Activated T-helper 2 cell treated with anti-CD3 and anti-CD28 coated beads, Interferon-gamma antibody, Interleukin-2, Interleukin-4, amounts not matched to agents 10 μg/mL and 5 μg/mL and 100 μg/mL, durations not matched to agents 14 hours and 24 hours and 36 hours (primary cell): ENCODE measurements at regions not wholly inside any gene's neighbourhood (a gene's known extent, or its start where the extent isn't known, plus 50 kb on each side); places are given as distances from the start of the nearest gene placed in this dataset.

Experiments used
- DNase-seq: peaks from one replicate; pipeline ENCODE4 v3.0.0; 2021; ENCODE audit warnings: low spot score
- H3K27ac Mint-ChIP-seq: one replicate; pipeline ENCODE4 v1.8.0; 2021; ENCODE audit warnings: mixed read lengths
- H3K27me3 Mint-ChIP-seq: one replicate; pipeline ENCODE4 v1.8.0; 2021; ENCODE audit warnings: low read depth, mixed read lengths
- H3K36me3 Mint-ChIP-seq: one replicate; pipeline ENCODE4 v1.8.0; 2021; ENCODE audit warnings: low read depth, mixed read lengths
- H3K4me1 Mint-ChIP-seq: one replicate; pipeline ENCODE4 v1.8.0; 2021; ENCODE audit warnings: low read depth, mixed read lengths
- H3K4me3 Mint-ChIP-seq: one replicate; pipeline ENCODE4 v1.8.0; 2021; ENCODE audit warnings: low read depth, mild to moderate bottlenecking, moderate library complexity, mixed read lengths
- H3K9me3 Mint-ChIP-seq: one replicate; pipeline ENCODE4 v1.8.0; 2021; ENCODE audit warnings: mixed read lengths
- intact Hi-C: fragments of 100-400 bp; cut with micrococcal nuclease; formaldehyde crosslinking; loops from one replicate; pipeline ENCODE4 v1.15.1; 2023

DNA sequence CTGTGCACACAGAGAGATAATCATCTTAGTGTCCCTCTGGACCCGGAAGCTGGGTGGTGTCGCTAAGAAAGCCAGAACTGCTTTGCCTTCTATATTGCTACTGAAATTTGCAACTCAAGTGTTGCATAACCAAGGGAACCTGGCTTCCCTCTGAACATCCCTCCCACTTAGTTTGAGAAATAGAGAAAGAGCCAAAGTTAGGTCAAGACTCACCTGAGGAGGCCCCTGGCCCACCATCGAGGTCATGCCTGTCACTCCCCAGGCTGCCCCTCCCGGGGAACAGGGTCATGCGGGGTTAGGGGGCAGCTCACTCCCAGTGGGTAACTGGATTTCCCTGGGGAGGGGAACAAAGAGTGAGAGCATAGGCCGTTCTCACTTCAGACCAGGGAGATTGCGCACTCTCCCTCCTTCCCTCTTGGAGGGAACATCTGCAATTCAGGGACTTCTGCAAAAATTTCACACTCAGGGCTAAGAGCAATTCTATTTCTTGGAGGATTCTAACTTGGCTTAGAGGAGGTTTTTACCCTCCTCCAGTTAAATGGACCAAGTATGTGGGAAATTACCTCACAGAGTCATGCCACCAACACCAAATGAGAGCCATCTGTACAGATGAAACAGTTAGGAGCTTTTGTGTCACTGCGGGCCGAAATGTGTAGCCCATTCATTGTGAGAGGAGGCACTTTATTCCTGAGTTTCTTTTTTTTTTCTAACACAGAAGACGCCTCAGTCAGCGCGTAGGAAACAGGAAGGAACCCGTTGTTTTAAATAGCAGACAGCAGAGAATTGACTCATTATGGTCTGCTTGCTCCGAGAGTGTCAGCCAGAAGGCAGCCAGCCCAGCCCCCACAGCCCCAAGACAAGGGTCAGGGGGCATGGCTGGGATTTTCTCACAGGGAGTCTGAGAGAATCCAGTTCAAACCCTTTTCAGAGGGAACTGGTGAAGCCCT is 221.3 kb downstream of the ARHGAP12 start:
- Mint-ChIP-seq H3K27me3 (no peaks in the 10 kb centered on the region), H3K27ac (peak overlapping the region; percentile 88), H3K4me3 (peak overlapping the region; percentile 33), H3K9me3 (peaks cover 30% of the 10 kb centered on the region), H3K4me1 (peaks cover 26% of the 10 kb centered on the region), H3K36me3 (peaks cover 5% of the 10 kb centered on the region)
- peak; percentile 38 for DNase-seq
- intact Hi-C loops, result loop anchor here (1.0 to 5.0 kb wide), 3 partner anchors 38 to 1000 kb away; no protein-coding TSS in a partner anchor

DNA sequence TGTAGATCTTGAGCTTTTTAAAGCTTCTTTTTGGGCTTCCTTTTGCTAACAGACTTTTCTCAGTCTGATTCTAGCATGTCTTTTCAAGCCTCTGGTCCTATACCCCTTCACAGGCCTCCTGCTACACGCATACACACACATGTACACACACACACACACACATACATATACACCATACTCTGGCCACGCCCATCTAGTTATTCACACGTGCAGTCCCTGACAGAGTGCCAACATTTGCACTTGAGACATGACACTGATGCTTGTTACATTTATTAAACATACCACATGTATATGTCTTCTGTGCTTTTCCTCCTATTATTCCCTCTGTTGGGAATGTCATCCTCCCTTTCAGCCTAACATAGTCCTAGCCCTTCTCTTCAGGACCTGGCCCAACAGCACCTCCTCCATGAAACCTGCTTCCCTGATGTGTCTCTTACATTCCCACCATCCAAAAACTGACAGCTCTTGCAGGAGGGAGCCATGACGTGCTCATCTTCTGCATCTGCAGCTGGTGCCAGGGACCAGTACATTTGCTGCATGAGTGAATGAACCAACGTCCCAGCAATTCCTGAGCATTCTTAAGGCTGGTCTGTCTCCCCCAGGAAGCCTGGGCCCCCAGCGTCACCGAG is 222.1 kb downstream of the ARHGAP12 start:
- H3K27me3 Mint-ChIP-seq, result no peaks in the 10 kb centered on the region
- no peak overlapping the region for H3K4me3 Mint-ChIP-seq
- no peak for DNase-seq
- intact Hi-C loops, result loop anchor here (1.0 to 5.0 kb wide), 3 partner anchors 39 to 999 kb away; no protein-coding TSS in a partner anchor
- peaks cover 26% of the 10 kb centered on the region for H3K4me1 Mint-ChIP-seq
- H3K27ac Mint-ChIP-seq, result peak overlapping the region; percentile 88
- H3K36me3 Mint-ChIP-seq, result peaks cover 4% of the 10 kb centered on the region
- H3K9me3 Mint-ChIP-seq, result peaks cover 24% of the 10 kb centered on the region

DNA sequence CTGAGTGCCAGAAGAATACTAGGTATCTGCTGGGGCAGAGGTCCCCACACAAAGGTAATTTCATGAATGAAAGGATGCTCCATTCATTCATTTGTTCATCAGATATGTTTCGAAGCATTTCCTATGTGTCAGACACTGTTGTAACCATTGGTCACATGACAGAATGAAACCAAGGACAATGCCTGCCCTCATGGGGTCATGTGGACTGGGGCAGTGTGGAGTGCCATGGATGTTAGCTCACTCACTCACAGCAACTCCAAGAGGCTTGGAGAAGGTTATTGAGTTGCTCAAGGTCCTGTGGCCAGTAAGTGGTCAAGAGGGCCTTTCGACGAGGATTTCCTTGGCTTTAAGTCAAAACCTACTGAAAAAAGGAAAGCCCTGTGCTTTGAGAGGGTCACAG is 223.5 kb downstream of the ARHGAP12 start:
- intact Hi-C loops, result loop anchor here (5.0 kb wide), 1 partner anchor 998 kb away; no protein-coding TSS in a partner anchor
- Mint-ChIP-seq H3K27ac (no peak overlapping the region), H3K27me3 (no peaks in the 10 kb centered on the region), H3K4me1 (peaks cover 26% of the 10 kb centered on the region), H3K4me3 (no peak overlapping the region), H3K9me3 (peaks cover 12% of the 10 kb centered on the region), H3K36me3 (peaks cover 4% of the 10 kb centered on the region)
- DNase-seq, result no peak

DNA sequence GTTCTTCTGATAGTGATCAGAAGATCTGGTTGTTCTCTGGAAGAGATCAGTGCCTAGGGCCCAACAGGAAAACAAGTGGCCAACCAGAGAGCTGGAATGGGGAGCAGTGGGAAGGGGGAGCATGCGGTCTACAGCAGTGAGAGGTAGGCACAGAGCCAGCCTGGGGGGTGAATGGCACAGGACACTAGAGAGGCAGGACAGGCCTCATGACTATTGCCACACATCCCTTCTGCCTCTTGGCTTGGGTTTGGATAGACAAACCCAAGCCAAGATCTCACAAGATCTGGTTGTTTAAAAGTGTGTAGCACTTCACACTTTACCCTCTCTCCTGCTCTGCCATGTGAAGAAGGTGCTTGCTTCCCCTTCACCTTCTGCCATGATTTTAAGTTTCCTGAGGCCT is 224.4 kb downstream of the ARHGAP12 start:
- Mint-ChIP-seq H3K4me1 (peaks cover 26% of the 10 kb centered on the region), H3K4me3 (no peak overlapping the region), H3K9me3 (peaks cover 4% of the 10 kb centered on the region), H3K27me3 (no peaks in the 10 kb centered on the region), H3K36me3 (peaks cover 4% of the 10 kb centered on the region), H3K27ac (no peak overlapping the region)
- intact Hi-C loops, result no loop called here
- DNase-seq, result no peak

DNA sequence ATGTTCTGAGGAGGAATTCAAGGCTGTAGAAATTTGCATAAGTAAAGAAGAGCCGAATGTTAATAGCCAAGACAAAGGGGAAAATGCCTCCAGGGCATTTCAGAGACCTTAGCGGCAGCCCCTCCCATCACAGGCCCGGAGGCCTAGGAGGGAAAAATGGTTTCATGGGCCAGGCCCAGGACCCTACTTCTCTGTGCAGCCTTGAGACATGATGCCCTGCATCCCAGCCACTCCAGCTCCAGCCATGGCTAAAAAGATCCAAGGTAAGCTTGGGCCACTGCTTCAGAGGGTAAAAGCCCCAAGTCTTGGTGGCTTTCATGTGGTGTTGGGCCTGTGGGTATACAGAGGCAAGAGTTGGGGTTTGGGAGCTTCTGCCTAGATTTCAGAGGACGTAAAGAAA is 225.7 kb downstream of the ARHGAP12 start:
- intact Hi-C loops, result no loop called here
- no peaks in the 10 kb centered on the region for H3K9me3 Mint-ChIP-seq
- no peak for DNase-seq
- no peak overlapping the region for H3K4me3 Mint-ChIP-seq
- no peaks in the 10 kb centered on the region for H3K36me3 Mint-ChIP-seq
- H3K27ac Mint-ChIP-seq, result no peak overlapping the region
- H3K4me1 Mint-ChIP-seq, result peaks cover 19% of the 10 kb centered on the region
- no peaks in the 10 kb centered on the region for H3K27me3 Mint-ChIP-seq

DNA sequence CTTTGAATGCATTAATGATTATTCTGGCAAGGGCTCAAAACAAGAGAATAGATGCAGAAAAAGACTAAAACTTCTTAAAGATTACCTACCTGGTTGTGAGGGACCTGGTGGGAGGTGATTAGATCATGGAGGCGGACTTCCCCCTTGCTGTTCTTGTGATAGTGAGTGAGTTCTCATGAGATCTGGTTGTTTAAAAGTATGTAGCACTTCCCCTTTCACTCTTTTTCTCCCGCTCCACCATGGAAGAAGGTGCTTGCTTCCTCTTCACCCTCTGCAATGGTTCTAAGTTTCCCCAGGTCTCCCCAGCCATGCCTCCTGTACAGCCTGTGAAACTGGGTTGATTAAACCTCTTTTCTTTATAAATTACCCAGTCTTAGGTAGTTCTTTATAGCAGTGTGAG is 226.6 kb downstream of the ARHGAP12 start:
- H3K4me1 Mint-ChIP-seq, result peaks cover 9% of the 10 kb centered on the region
- H3K27me3 Mint-ChIP-seq, result no peaks in the 10 kb centered on the region
- no peak overlapping the region for H3K4me3 Mint-ChIP-seq
- intact Hi-C loops, result no loop called here
- no peak overlapping the region for H3K27ac Mint-ChIP-seq
- H3K36me3 Mint-ChIP-seq, result no peaks in the 10 kb centered on the region
- DNase-seq, result no peak
- H3K9me3 Mint-ChIP-seq, result no peaks in the 10 kb centered on the region

DNA sequence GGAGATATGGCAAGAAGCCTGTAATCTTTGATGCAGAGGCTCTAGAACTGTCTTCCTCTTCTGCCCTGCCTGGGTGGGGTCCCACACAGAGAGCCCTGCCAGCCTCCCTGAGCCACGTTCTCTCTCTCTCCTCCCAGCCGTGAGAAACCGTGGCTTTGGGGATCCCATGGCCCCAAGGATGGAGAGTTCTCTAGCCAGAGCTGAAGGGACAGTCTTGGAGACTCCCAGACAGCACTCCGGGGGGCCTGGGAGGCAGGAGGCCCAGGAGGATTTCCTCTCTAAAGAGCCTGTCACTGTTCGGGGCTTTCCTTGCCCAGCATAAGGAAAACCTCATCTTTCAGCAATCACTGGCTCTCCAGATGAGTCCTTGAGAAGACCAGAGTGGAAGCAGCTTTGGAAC is 227.1 kb downstream of the ARHGAP12 start:
- H3K27me3 Mint-ChIP-seq, result no peaks in the 10 kb centered on the region
- H3K27ac Mint-ChIP-seq, result no peak overlapping the region
- H3K9me3 Mint-ChIP-seq, result no peaks in the 10 kb centered on the region
- DNase-seq, result no peak
- intact Hi-C loops, result no loop called here
- H3K4me3 Mint-ChIP-seq, result no peak overlapping the region
- H3K36me3 Mint-ChIP-seq, result no peaks in the 10 kb centered on the region
- peaks cover 5% of the 10 kb centered on the region for H3K4me1 Mint-ChIP-seq

DNA sequence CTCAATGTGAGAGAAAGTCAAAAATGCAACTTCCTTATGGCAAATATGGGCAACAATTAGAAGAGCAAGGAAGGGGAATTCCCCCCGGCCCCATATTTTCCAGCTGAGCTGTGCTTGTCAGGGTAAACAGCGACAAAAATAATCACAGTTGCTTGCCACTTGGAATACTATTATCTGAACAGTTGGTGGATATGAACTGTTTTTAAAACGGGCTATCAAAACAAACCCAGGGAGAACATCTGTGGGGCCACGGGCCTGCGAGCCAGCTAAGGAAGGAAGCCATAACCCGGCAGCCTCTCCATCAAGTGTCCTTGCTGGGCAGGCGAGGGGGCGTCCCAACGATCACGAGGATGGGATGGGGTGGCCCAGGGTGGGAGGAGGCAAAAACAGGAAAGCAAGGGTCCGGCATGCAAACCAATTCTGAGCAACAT is 228.4 kb downstream of the ARHGAP12 start:
- no peaks in the 10 kb centered on the region for H3K9me3 Mint-ChIP-seq

DNA sequence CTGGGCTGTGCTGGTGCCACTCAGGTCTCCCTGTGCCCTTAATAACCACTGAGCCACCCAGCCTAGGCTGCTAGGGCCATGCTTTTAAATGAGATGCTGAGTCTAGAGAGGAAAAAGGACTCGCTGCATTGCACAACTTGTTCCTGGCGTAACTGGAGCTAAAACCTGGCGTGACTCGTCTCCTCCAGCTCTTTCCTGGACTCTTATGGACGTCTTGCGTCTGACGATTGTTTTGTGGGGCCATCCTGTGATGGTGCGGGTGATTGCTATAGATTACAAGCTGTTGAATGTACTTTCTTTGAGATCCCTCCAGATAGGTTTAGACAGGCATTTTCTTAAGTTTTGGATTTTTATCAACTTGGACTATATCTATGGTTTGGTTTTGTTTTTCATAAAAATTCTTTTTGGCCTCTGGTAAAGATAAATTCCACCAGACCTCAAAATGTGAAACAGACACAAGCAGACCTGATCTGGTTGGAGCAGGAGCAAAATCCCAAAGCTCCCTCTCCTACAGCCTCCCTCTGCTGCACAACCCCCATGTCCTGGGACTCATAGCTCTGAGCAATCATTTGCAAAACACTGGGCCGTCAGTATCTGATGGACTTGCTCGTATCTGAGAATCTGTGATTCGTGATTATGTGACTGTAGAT is 230.3 kb downstream of the ARHGAP12 start:
- H3K4me1 Mint-ChIP-seq, result no peaks in the 10 kb centered on the region

More for the DNA sequence above, 228.4 kb downstream of the ARHGAP12 start:
- H3K27ac Mint-ChIP-seq, result no peak overlapping the region
- H3K27me3 Mint-ChIP-seq, result no peaks in the 10 kb centered on the region
- no peaks in the 10 kb centered on the region for H3K36me3 Mint-ChIP-seq
- H3K4me1 Mint-ChIP-seq, result peaks cover 2% of the 10 kb centered on the region
- intact Hi-C loops, result no loop called here
- H3K4me3 Mint-ChIP-seq, result no peak overlapping the region
- no peak for DNase-seq

DNA sequence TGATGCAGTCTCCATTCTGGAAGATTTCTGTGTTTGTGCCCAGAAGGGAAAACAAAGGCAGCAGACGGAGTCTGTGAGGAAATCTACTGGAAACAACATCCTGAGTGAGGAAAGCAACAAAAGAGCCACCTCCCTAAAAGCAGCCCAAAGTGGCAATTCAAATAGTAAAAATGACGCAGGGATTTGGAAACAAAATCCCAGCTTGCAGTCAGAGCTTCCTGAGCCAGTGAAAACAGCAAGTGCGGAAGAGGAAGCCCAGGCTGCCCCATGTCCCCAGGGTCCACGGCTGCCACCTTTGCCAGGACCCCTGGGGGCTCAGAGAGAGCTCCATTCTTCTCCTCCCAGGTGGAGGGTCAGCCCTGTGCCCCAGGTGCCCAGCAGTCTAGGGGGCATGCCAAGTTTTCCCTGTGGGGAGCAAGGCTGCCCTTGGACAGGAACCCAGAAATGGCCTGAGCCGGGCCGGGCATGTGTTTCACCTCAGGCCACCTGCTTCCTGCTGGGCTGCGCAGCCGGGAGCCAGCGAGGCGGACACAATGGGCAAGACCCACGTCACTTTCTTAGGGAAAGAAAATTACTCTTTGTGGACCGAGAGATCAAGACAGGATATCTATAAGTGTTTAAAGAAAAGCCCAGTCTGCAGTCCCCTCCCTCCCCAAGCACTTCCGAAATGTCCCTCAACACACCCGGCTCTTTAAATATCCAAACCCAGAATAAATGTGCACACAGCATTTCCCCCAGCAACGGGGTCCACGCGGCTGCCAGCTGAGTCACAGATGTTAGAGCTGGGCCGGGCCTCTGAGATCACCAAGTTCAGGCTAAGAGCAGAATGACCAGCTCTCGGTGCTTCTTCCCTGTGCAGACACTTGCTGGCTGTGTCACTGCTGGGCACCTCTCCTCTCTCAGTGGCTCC is 231.1 kb downstream of the ARHGAP12 start:
- Mint-ChIP-seq H3K36me3 (no peaks in the 10 kb centered on the region), H3K27me3 (no peaks in the 10 kb centered on the region), H3K9me3 (no peaks in the 10 kb centered on the region), H3K4me3 (no peak overlapping the region), H3K27ac (no peak overlapping the region), H3K4me1 (no peaks in the 10 kb centered on the region)
- no peak for DNase-seq
- intact Hi-C loops, result no loop called here

More for the DNA sequence above, 230.3 kb downstream of the ARHGAP12 start:
- Mint-ChIP-seq H3K36me3 (no peaks in the 10 kb centered on the region), H3K27ac (no peak overlapping the region), H3K4me3 (no peak overlapping the region), H3K27me3 (no peaks in the 10 kb centered on the region), H3K9me3 (no peaks in the 10 kb centered on the region)
- intact Hi-C loops, result no loop called here
- DNase-seq, result no peak

DNA sequence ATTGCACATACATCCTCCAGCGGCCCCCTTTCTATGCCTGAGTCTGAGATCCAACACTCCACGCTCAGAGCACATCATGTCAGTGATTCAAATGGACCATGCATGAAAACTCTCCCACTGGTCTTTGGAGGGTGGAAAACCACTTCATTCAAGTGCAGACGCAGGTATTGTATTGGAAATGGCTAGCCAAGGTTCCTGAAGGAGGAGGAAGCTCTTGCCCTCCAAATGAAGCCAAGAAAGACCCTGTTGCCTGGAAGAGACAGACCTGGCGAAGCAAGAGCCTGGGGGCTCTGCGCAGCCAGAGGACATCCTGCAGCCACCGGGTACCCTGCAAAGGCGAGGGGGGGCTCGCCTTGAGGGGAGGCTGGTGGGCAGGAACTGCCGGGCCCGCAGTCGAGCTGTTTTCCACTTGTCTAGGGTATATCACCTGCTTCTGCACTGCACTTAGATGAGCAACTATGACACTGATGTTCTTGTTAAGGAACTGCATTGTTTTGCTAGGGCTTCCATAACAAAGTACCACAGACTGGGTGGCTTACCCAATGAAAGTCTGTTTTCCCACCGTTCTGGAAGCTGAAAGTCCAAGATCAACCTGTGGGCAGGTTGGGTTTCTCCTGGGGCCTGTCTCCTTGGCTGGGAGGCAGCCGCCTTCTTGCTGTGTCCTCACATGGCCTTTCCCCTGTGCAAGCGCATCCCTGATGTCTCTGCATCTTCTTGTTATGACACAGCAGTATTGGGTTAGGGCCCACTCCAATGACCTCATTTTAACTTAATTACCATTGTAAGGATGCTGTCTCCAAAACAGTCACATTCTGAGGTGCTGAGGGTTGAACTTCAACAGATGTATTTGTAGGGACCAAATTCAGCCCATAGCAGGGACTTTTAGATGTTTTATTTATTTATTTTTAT is 233.4 kb downstream of the ARHGAP12 start:
- H3K27ac Mint-ChIP-seq, result no peak overlapping the region
- no peaks in the 10 kb centered on the region for H3K27me3 Mint-ChIP-seq
- H3K4me3 Mint-ChIP-seq, result no peak overlapping the region
- H3K36me3 Mint-ChIP-seq, result no peaks in the 10 kb centered on the region
- H3K9me3 Mint-ChIP-seq, result peaks cover 3% of the 10 kb centered on the region
- DNase-seq, result no peak
- intact Hi-C loops, result no loop called here
- H3K4me1 Mint-ChIP-seq, result no peaks in the 10 kb centered on the region
